OCI-LY1 (cell line): ENCODE measurements at regions not wholly inside any gene's neighbourhood (a gene's known extent, or its start where the extent isn't known, plus 50 kb on each side); places are given as distances from the start of the nearest gene placed in this dataset.

Experiments used
- EZH2 ChIP-seq: fragments of 200-600 bp; sonication (generic), shearing (Covaris generic); IDR thresholded peaks from 2 replicates; pipeline ENCODE4 v1.8.0; 2017; ENCODE audit warnings: borderline replicate concordance, mixed run types, mild to moderate bottlenecking, antibody characterized with exemption, low read length, moderate library complexity, mixed read lengths
- TF ChIP-seq, protein P1 (sequence below): fragments of 200-600 bp; sonication (generic), shearing (Covaris generic); IDR thresholded peaks from 2 replicates; pipeline ENCODE4 v1.5.1; 2017; ENCODE audit warnings: mild to moderate bottlenecking, antibody characterized with exemption, low read length, moderate library complexity, mixed read lengths

DNA sequence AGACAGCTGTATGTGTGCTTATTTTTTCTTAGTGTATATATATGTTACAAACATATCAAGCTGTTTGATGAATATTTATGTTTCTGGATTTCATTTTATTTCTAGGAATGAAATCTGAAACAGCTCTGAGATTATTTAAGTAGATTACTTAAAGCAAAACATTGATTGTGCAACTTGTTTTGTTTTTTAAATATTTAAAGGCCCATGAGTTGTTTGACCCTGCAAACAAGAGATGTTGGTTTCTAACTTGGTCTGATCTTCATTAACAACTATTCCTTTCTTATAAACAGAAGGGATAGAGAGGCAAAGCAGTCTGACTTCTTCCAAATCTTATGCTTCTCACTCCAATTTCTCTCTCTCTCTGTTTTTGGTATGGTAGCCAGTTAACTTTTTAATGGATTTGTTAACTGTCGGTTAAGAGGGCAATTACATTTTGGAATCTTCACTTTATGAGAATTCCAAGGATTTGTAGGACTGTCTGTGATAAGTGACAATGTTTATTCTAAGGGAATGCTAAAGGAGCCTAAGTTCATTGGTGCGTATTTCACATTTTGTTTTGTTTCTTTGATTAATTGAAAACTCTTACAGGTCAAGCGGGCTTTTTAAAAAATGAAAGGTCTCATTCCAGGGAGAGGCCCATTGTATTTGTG lies 102.6 kb upstream of the HMGA2 start:
- TF ChIP-seq, protein P1, sequence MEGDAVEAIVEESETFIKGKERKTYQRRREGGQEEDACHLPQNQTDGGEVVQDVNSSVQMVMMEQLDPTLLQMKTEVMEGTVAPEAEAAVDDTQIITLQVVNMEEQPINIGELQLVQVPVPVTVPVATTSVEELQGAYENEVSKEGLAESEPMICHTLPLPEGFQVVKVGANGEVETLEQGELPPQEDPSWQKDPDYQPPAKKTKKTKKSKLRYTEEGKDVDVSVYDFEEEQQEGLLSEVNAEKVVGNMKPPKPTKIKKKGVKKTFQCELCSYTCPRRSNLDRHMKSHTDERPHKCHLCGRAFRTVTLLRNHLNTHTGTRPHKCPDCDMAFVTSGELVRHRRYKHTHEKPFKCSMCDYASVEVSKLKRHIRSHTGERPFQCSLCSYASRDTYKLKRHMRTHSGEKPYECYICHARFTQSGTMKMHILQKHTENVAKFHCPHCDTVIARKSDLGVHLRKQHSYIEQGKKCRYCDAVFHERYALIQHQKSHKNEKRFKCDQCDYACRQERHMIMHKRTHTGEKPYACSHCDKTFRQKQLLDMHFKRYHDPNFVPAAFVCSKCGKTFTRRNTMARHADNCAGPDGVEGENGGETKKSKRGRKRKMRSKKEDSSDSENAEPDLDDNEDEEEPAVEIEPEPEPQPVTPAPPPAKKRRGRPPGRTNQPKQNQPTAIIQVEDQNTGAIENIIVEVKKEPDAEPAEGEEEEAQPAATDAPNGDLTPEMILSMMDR: no peak
- TF ChIP-seq EZH2: no peak
